GM18505 (cell line): ENCODE measurements at regions not wholly inside any gene's neighbourhood (a gene's known extent, or its start where the extent isn't known, plus 50 kb on each side); places are given as distances from the start of the nearest gene placed in this dataset.
A peak's percentile ranks its signal among the peaks of the same experiment; 100 is the strongest.

ENCODE experiments used
- ATAC-seq: cut with Tn5 transposase; IDR thresholded peaks from one replicate; pipeline ENCODE4 v1.9.1; 2021; ENCODE audit not compliant: unreplicated experiment
- POLR2A ChIP-seq: IDR thresholded peaks from 4 replicates; pipeline ENCODE4 v1.6.1; 2011; ENCODE audit warnings: borderline replicate concordance; ENCODE audit not compliant: insufficient read depth, insufficient read length; ENCODE audit errors: extremely low read depth

- no peak for ATAC-seq
These were observed 63.2 kb upstream of the GSE1 start for GRCh38 chr16:85549766-85550421.

GRCh38 chr16:85550422-85550864 is 62.7 kb upstream of the GSE1 start:
- no peak for ATAC-seq

More at GRCh38 chr16:85549766-85550421, 63.2 kb upstream of the GSE1 start:
- TF ChIP-seq POLR2A = no peak

GRCh38 chr16:85550953-85551924 is 61.9 kb upstream of the GSE1 start:
- ATAC-seq = no peak
- TF ChIP-seq POLR2A = no peak

More at GRCh38 chr16:85550422-85550864, 62.7 kb upstream of the GSE1 start:
- no peak for TF ChIP-seq POLR2A

GRCh38 chr16:85552980-85553435 is 60.1 kb upstream of the GSE1 start:
- no peak for ATAC-seq
- no peak for TF ChIP-seq POLR2A

- peak; percentile 32 for ATAC-seq
- peak; percentile 75 for TF ChIP-seq POLR2A
These were observed 59.5 kb upstream of the GSE1 start for GRCh38 chr16:85553436-85554113.

GRCh38 chr16:85554114-85554888 is 58.8 kb upstream of the GSE1 start:
- peak; percentile 82 for TF ChIP-seq POLR2A

GRCh38 chr16:85554889-85555718 is 58.0 kb upstream of the GSE1 start:
- no peak for ATAC-seq
- TF ChIP-seq POLR2A = peak; percentile 50

More at GRCh38 chr16:85554114-85554888, 58.8 kb upstream of the GSE1 start:
- ATAC-seq = peak; percentile 35

- no peak for ATAC-seq
These were observed 57.2 kb upstream of the GSE1 start for GRCh38 chr16:85555719-85556455.

GRCh38 chr16:85556456-85557082 is 56.6 kb upstream of the GSE1 start:
- no peak for ATAC-seq
- TF ChIP-seq POLR2A = no peak

More at GRCh38 chr16:85555719-85556455, 57.2 kb upstream of the GSE1 start:
- peak; percentile 78 for TF ChIP-seq POLR2A

GRCh38 chr16:85557083-85557970 is 55.8 kb upstream of the GSE1 start:
- no peak for ATAC-seq
- no peak for TF ChIP-seq POLR2A
